B cell (primary cell): ENCODE measurements at regions not wholly inside any gene's neighbourhood (a gene's known extent, or its start where the extent isn't known, plus 50 kb on each side); places are given as distances from the start of the nearest gene placed in this dataset.
"Not testable (repeated sequence)": the region's sequence is repeated elsewhere in the genome, so short reads cannot be mapped to it uniquely, and the experiment has no call there.

Experiments used
- CTCF ChIP-seq: fragments of 200-600 bp; IDR thresholded peaks from one replicate; pipeline ENCODE4 v1.8.0; 2022; ENCODE audit warnings: antibody characterized with exemption, mild to moderate bottlenecking
- EZH2 ChIP-seq: IDR thresholded peaks from 2 replicates; pipeline ENCODE4 v1.6.1; 2012; ENCODE audit warnings: borderline replicate concordance, low read depth, mild to moderate bottlenecking, moderate library complexity, low read length; ENCODE audit not compliant: insufficient read depth, poor library complexity, severe bottlenecking

GRCh38 chr9:66711553-66711952 is 189.0 kb upstream of the ZNF658 start:
- TF ChIP-seq EZH2, CTCF: not testable (repeated sequence)
